ENCODE measurements at regions not wholly inside any gene's neighbourhood (a gene's known extent, or its start where the extent isn't known, plus 50 kb on each side); places are given as distances from the start of the nearest gene placed in this dataset.

- DNase-seq (ENCODE audit: low read depth) = peak; percentile 15
- no peak overlapping the region for H3K4me3 ChIP-seq (ENCODE audit: low read depth, low read length)
- TF ChIP-seq MYC (IDR thresholded peaks at IDR 0.05; ENCODE audit: low read depth, low read length) (no peak), POLR2A (IDR thresholded peaks at IDR 0.05; ENCODE audit: extremely low read depth, insufficient read length) (no peak), CTCF (IDR thresholded peaks at IDR 0.05; ENCODE audit: low read depth, low read length) (no peak), MAX (IDR thresholded peaks at IDR 0.05; ENCODE audit: low read depth, low read length) (no peak)
These were observed 74.9 kb downstream of the ALG10 start for GRCh38 chr12:34097213-34097612.

- TF ChIP-seq MAX (IDR thresholded peaks at IDR 0.05; ENCODE audit: low read depth, low read length) = no peak
- no peak for TF ChIP-seq POLR2A (IDR thresholded peaks at IDR 0.05; ENCODE audit: extremely low read depth, insufficient read length)
- no peak for TF ChIP-seq CTCF (IDR thresholded peaks at IDR 0.05; ENCODE audit: low read depth, low read length)
- no peak for TF ChIP-seq MYC (IDR thresholded peaks at IDR 0.05; ENCODE audit: low read depth, low read length)
- DNase-seq (ENCODE audit: low read depth) = no peak
- no peak overlapping the region for H3K4me3 ChIP-seq (ENCODE audit: low read depth, low read length)
These were observed 83.2 kb downstream of the ALG10 start for GRCh38 chr12:34105392-34105933.

- no peak overlapping the region for H3K4me3 ChIP-seq (ENCODE audit: low read depth, low read length)
- DNase-seq (ENCODE audit: low read depth) = no peak
- TF ChIP-seq MAX (IDR thresholded peaks at IDR 0.05; ENCODE audit: low read depth, low read length) (no peak), MYC (IDR thresholded peaks at IDR 0.05; ENCODE audit: low read depth, low read length) (no peak), POLR2A (IDR thresholded peaks at IDR 0.05; ENCODE audit: extremely low read depth, insufficient read length) (no peak), CTCF (IDR thresholded peaks at IDR 0.05; ENCODE audit: low read depth, low read length) (no peak)
These were observed 83.9 kb downstream of the ALG10 start for GRCh38 chr12:34106172-34106571.

GRCh38 chr12:34107016-34107415 is 84.7 kb downstream of the ALG10 start:
- H3K4me3 ChIP-seq (ENCODE audit: low read depth, low read length) = no peak overlapping the region
- TF ChIP-seq MAX (IDR thresholded peaks at IDR 0.05; ENCODE audit: low read depth, low read length) = no peak
- TF ChIP-seq CTCF (IDR thresholded peaks at IDR 0.05; ENCODE audit: low read depth, low read length) = no peak
- no peak for TF ChIP-seq POLR2A (IDR thresholded peaks at IDR 0.05; ENCODE audit: extremely low read depth, insufficient read length)
- no peak for TF ChIP-seq MYC (IDR thresholded peaks at IDR 0.05; ENCODE audit: low read depth, low read length)
- DNase-seq (ENCODE audit: low read depth) = no peak

GRCh38 chr12:34107781-34108404 is 85.6 kb downstream of the ALG10 start:
- H3K4me3 ChIP-seq (ENCODE audit: low read depth, low read length) = no peak overlapping the region
- TF ChIP-seq CTCF (IDR thresholded peaks at IDR 0.05; ENCODE audit: low read depth, low read length) (no peak), MAX (IDR thresholded peaks at IDR 0.05; ENCODE audit: low read depth, low read length) (no peak), MYC (IDR thresholded peaks at IDR 0.05; ENCODE audit: low read depth, low read length) (no peak), POLR2A (IDR thresholded peaks at IDR 0.05; ENCODE audit: extremely low read depth, insufficient read length) (no peak)
- no peak for DNase-seq (ENCODE audit: low read depth)
